ENCODE measurements at regions not wholly inside any gene's neighbourhood (a gene's known extent, or its start where the extent isn't known, plus 50 kb on each side); places are given as distances from the start of the nearest gene placed in this dataset.

GRCh38 chrX:148422526-148422925 is 77.9 kb upstream of the AFF2 start:
- TF ChIP-seq ZFX (IDR thresholded peaks at IDR 0.05; ENCODE audit: borderline replicate concordance) = no peak
- TF ChIP-seq CTCF (IDR thresholded peaks at IDR 0.05) = no peak

Data from 22Rv1 (cell line).